GM10266 (cell line): ENCODE measurements at regions not wholly inside any gene's neighbourhood (a gene's known extent, or its start where the extent isn't known, plus 50 kb on each side); places are given as distances from the start of the nearest gene placed in this dataset.
A peak's percentile ranks its signal among the peaks of the same experiment; 100 is the strongest.
"Not testable (repeated sequence)": the region's sequence is repeated elsewhere in the genome, so short reads cannot be mapped to it uniquely, and the experiment has no call there.

Experiments
- DNase-seq: peaks from one replicate; pipeline ENCODE4 v3.0.0; 2012; ENCODE audit errors: extremely low spot score
- CTCF ChIP-seq: IDR thresholded peaks from 2 replicates; pipeline ENCODE4 v1.5.1; 2012; ENCODE audit warnings: mild to moderate bottlenecking, low read depth; ENCODE audit not compliant: control insufficient read depth, insufficient read depth; ENCODE audit errors: missing control alignments

GRCh38 chr9:761793-762560 is 79.5 kb upstream of the DMRT1 start:
- TF ChIP-seq CTCF, result no peak
- no peak for DNase-seq

GRCh38 chr9:763692-764091 is 77.8 kb upstream of the DMRT1 start:
- no peak for TF ChIP-seq CTCF
- DNase-seq, result no peak

- DNase-seq, result no peak
- TF ChIP-seq CTCF, result peak; percentile 49
Measured at GRCh38 chr9:764105-764524, 77.4 kb upstream of the DMRT1 start.

- TF ChIP-seq CTCF, result no peak
- DNase-seq, result no peak
Measured at GRCh38 chr9:764986-765385, 76.5 kb upstream of the DMRT1 start.

- DNase-seq, result not testable (repeated sequence)
Measured at GRCh38 chr9:767061-767561, 74.4 kb upstream of the DMRT1 start.

- no peak for TF ChIP-seq CTCF
- no peak for DNase-seq
Measured at GRCh38 chr9:776086-776485, 65.4 kb upstream of the DMRT1 start.

GRCh38 chr9:777978-778377 is 63.5 kb upstream of the DMRT1 start:
- no peak for TF ChIP-seq CTCF

More at GRCh38 chr9:777978-778377, 63.5 kb upstream of the DMRT1 start:
- DNase-seq, result no peak
